ENCODE measurements at regions not wholly inside any gene's neighbourhood (a gene's known extent, or its start where the extent isn't known, plus 50 kb on each side); places are given as distances from the start of the nearest gene placed in this dataset.

DNA sequence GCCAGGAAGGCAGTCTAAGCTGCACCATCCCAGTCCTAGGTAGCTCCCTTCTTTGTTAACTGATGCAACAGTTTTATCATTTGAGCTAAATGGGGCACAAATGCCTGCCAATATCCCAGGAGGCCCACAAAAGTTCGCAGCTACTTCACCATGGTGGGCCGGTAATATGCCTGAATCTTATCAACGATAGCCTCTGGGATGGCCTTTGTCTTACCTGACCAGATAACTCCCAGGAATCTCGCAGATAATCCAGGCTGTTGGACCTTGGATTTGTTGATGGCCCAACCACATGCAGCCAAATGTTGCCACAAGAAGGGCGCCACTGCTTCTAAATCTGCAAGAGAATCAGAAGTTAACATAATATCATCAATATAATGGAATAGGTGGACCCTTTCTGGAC is 83.8 kb upstream of the ATP10B start:
- TF ChIP-seq POLR2A (IDR thresholded peaks at IDR 0.05) (no peak), CTCF (IDR thresholded peaks at IDR 0.05) (no peak)

All from right lobe of liver (tissue), 4 donors.